Calu3 (cell line): ENCODE measurements at regions not wholly inside any gene's neighbourhood (a gene's known extent, or its start where the extent isn't known, plus 50 kb on each side); places are given as distances from the start of the nearest gene placed in this dataset.

Experiments
- BruUV-seq: library from RNA; stranded (reverse); fragments of 400-500 nt; replicated peaks from 2 replicates; lab custom pipeline; 2021; lab: Mats Ljungman, UMichigan
- CTCF ChIA-PET: fragments of 300-600 bp; sonication (Branson Sonifier 250); formaldehyde crosslinking; loops from one replicate; lab custom pipeline; 2022; ENCODE audit warnings: antibody characterized with exemption; lab: Charles Lee
- DNase-seq: peaks from one replicate; pipeline ENCODE4 v3.0.0; 2022
- H3K27ac Mint-ChIP-seq: one replicate; pipeline ENCODE4 v1.8.0; 2022; ENCODE audit warnings: mixed read lengths; ENCODE audit not compliant: unreplicated experiment
- H3K27me3 Mint-ChIP-seq: one replicate; pipeline ENCODE4 v1.8.0; 2022; ENCODE audit warnings: mixed read lengths; ENCODE audit not compliant: unreplicated experiment
- H3K36me3 Mint-ChIP-seq: one replicate; pipeline ENCODE4 v1.8.0; 2022; ENCODE audit warnings: mild to moderate bottlenecking, moderate library complexity, mixed read lengths; ENCODE audit not compliant: insufficient read depth, unreplicated experiment
- H3K4me1 Mint-ChIP-seq: one replicate; pipeline ENCODE4 v1.8.0; 2022; ENCODE audit warnings: mild to moderate bottlenecking, low read depth, mixed read lengths; ENCODE audit not compliant: unreplicated experiment
- H3K4me3 Mint-ChIP-seq: one replicate; pipeline ENCODE4 v1.8.0; 2022; ENCODE audit warnings: mild to moderate bottlenecking, low read depth, moderate library complexity, mixed read lengths; ENCODE audit not compliant: unreplicated experiment
- H3K9me3 Mint-ChIP-seq: one replicate; pipeline ENCODE4 v1.8.0; 2022; ENCODE audit warnings: low read depth, mixed read lengths; ENCODE audit not compliant: unreplicated experiment
- intact Hi-C: fragments of 100-400 bp; cut with micrococcal nuclease; formaldehyde crosslinking; loops from one replicate; pipeline ENCODE4 v1.10.0; 2022; ENCODE audit not compliant: unreplicated experiment
- TF ChIP-seq, protein P1 (sequence below): fragments of 200-600 bp; IDR thresholded peaks from one replicate; pipeline ENCODE4 v1.8.0; 2022; ENCODE audit warnings: antibody characterized with exemption; ENCODE audit not compliant: unreplicated experiment

DNA sequence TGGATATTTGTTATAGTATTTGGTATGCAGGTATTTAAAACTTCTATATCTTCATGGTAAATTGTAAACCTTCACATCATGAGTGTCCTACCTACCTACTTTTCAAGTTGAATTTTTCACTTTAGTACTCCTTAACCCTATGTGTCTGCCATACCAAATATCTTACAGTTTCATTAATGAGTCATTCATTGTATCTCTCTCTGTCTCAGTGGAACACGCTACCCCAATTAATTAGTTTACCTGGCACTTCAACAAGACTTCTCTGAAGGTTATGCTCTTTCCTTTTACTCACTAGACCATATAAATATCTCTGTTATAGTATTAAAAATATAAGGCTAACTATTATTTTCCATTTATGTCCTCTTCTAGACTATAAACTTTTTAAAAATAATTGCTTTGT, 123.9 kb upstream of the GJE1 start:
- H3K36me3 Mint-ChIP-seq: no peaks in the 10 kb centered on the region
- TF ChIP-seq, protein P1, sequence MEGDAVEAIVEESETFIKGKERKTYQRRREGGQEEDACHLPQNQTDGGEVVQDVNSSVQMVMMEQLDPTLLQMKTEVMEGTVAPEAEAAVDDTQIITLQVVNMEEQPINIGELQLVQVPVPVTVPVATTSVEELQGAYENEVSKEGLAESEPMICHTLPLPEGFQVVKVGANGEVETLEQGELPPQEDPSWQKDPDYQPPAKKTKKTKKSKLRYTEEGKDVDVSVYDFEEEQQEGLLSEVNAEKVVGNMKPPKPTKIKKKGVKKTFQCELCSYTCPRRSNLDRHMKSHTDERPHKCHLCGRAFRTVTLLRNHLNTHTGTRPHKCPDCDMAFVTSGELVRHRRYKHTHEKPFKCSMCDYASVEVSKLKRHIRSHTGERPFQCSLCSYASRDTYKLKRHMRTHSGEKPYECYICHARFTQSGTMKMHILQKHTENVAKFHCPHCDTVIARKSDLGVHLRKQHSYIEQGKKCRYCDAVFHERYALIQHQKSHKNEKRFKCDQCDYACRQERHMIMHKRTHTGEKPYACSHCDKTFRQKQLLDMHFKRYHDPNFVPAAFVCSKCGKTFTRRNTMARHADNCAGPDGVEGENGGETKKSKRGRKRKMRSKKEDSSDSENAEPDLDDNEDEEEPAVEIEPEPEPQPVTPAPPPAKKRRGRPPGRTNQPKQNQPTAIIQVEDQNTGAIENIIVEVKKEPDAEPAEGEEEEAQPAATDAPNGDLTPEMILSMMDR: no peak
- CTCF ChIA-PET: no interaction called here
- no TSS peak for BruUV-seq
- H3K4me1 Mint-ChIP-seq: peaks cover 48% of the 10 kb centered on the region
- no peak overlapping the region for H3K4me3 Mint-ChIP-seq
- intact Hi-C loops: no loop called here
- no peak for DNase-seq
- peak overlapping the region; percentile 73 for H3K27ac Mint-ChIP-seq
- no peaks in the 10 kb centered on the region for H3K27me3 Mint-ChIP-seq
- H3K9me3 Mint-ChIP-seq: no peaks in the 10 kb centered on the region

DNA sequence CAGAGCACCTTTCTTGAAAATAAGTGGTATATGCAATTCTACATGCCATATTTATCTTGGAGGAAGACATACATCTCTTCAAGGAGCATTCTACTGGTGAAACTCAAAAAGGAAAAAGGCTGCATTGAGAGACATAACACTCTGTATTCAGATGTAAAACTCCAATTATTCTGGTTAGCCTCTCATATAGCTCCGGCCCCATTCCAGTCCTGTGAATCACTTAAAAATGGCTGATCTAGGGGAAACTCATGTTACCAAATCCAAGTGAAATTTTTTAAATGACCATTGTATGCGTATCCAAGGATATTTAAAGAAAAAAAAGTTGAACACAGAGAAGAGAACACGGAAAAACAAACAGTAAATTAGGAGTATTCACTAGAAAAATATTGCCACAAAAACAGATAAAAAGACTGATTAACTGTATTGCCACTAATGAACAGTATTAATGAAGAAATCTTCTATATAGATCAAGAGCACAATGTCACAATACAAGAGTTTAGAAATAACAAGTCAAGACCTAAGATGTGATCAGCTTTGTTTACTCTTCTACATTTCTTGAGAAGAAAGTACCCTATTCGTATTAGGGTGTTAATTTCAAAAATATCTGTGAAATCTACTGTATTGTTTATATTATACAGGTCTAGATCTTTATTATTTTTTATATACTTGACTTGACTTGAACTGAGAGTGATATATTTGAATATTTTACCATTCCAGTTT, 124.5 kb upstream of the GJE1 start:
- peak overlapping the region; percentile 73 for H3K27ac Mint-ChIP-seq
- CTCF ChIA-PET: no interaction called here
- no peaks in the 10 kb centered on the region for H3K27me3 Mint-ChIP-seq
- peaks cover 43% of the 10 kb centered on the region for H3K4me1 Mint-ChIP-seq
- intact Hi-C loops: no loop called here
- no peak overlapping the region for H3K4me3 Mint-ChIP-seq
- no peaks in the 10 kb centered on the region for H3K9me3 Mint-ChIP-seq
- no peak for DNase-seq
- no peaks in the 10 kb centered on the region for H3K36me3 Mint-ChIP-seq
- TF ChIP-seq, protein P1: no peak
- no TSS peak for BruUV-seq

DNA sequence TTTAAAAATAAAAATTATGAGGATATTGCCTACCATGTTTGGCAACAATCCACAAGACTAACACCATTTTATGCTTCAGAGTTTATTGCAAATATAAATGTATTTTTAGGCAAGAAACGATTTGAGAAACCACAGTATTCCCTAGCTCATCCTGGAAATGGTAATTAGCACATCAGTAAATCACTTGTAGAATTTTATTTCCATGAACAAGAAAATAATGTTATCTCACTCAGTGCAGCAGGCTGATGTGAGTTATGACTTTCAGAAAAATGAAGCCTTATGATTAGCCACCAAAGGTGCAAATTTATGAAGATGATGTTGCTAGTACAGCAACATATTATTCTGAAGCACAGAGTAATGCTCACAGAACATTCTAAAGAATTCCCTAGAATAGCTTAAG, 127.7 kb upstream of the GJE1 start:
- H3K36me3 Mint-ChIP-seq: no peaks in the 10 kb centered on the region
- H3K27ac Mint-ChIP-seq: no peak overlapping the region
- H3K4me1 Mint-ChIP-seq: peaks cover 19% of the 10 kb centered on the region
- H3K9me3 Mint-ChIP-seq: no peaks in the 10 kb centered on the region
- intact Hi-C loops: no loop called here
- no peak for DNase-seq
- CTCF ChIA-PET: no interaction called here
- no TSS peak for BruUV-seq
- TF ChIP-seq, protein P1: no peak
- H3K27me3 Mint-ChIP-seq: no peaks in the 10 kb centered on the region
- no peak overlapping the region for H3K4me3 Mint-ChIP-seq

DNA sequence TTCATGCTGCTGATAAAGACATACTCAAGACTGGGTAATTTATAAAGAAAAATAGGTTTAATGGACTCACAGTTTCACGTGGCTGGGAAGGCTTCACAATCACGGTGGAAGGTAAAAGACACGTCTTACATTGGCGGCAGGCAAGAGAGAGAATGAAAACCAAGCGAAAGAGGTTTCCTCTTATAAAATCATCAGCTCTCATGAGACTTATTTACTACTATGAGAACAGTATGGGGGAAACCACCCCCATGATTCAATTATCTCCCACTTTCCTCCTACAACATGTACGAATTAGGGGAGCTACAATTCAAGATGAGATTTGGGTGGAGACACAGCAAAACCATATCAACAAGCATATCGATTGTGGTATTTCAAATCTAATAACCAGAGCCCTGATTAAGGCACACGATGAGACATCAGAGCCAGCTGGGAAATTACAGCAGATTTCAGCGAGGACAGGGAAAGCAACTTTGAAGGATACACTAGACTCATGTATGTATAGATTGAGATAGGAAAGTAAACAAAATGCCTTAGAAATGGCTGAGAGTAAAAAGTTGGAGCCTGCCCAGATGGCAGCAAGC, 129.8 kb upstream of the GJE1 start:
- Mint-ChIP-seq H3K36me3 (no peaks in the 10 kb centered on the region), H3K4me3 (no peak overlapping the region), H3K9me3 (no peaks in the 10 kb centered on the region), H3K4me1 (peaks cover 1% of the 10 kb centered on the region), H3K27me3 (no peaks in the 10 kb centered on the region), H3K27ac (no peak overlapping the region)
- intact Hi-C loops: no loop called here
- CTCF ChIA-PET: no interaction called here
- TF ChIP-seq, protein P1: no peak
- DNase-seq: no peak
- no TSS peak for BruUV-seq
